ENCODE measurements at regions not wholly inside any gene's neighbourhood (a gene's known extent, or its start where the extent isn't known, plus 50 kb on each side); places are given as distances from the start of the nearest gene placed in this dataset.
"Not testable (repeated sequence)": the region's sequence is repeated elsewhere in the genome, so short reads cannot be mapped to it uniquely, and the experiment has no call there.

GRCh38 chr2:228568275-228568674 is 386.8 kb upstream of the SPHKAP start:
- DNase-seq, result peak; percentile 16

- DNase-seq, result no peak
Observed at GRCh38 chr2:228561816-228562215, 380.3 kb upstream of the SPHKAP start.

GRCh38 chr2:228559774-228560415 is 378.4 kb upstream of the SPHKAP start:
- no peak for DNase-seq

GRCh38 chr2:228556717-228557116 is 375.2 kb upstream of the SPHKAP start:
- DNase-seq, result no peak

GRCh38 chr2:228549441-228550007 is 368.0 kb upstream of the SPHKAP start:
- DNase-seq, result no peak

- DNase-seq, result no peak
Observed at GRCh38 chr2:228548230-228548629, 366.7 kb upstream of the SPHKAP start.

- no peak for DNase-seq
Observed at GRCh38 chr2:228545748-228546145, 364.3 kb upstream of the SPHKAP start.

- no peak for DNase-seq
Observed at GRCh38 chr2:228545041-228545747, 363.7 kb upstream of the SPHKAP start.

- DNase-seq, result no peak
Observed at GRCh38 chr2:228543117-228543516, 361.6 kb upstream of the SPHKAP start.

GRCh38 chr2:228542277-228542676 is 360.8 kb upstream of the SPHKAP start:
- DNase-seq, result no peak

- no peak for DNase-seq
Observed at GRCh38 chr2:228541789-228542188, 360.3 kb upstream of the SPHKAP start.

GRCh38 chr2:228540976-228541375 is 359.5 kb upstream of the SPHKAP start:
- DNase-seq, result no peak

- no peak for DNase-seq
Observed at GRCh38 chr2:228535396-228535795, 353.9 kb upstream of the SPHKAP start.

- DNase-seq, result no peak
Observed at GRCh38 chr2:228533156-228533555, 351.7 kb upstream of the SPHKAP start.

GRCh38 chr2:228532233-228532632 is 350.7 kb upstream of the SPHKAP start:
- no peak for DNase-seq

GRCh38 chr2:228527197-228527881 is 345.9 kb upstream of the SPHKAP start:
- DNase-seq, result no peak

- no peak for DNase-seq
Observed at GRCh38 chr2:228526687-228527086, 345.2 kb upstream of the SPHKAP start.

- DNase-seq, result no peak
Observed at GRCh38 chr2:228522977-228523376, 341.5 kb upstream of the SPHKAP start.

GRCh38 chr2:228522276-228522675 is 340.8 kb upstream of the SPHKAP start:
- DNase-seq, result no peak

GRCh38 chr2:228519561-228519960 is 338.1 kb upstream of the SPHKAP start:
- no peak for DNase-seq

GRCh38 chr2:228516019-228516418 is 334.5 kb upstream of the SPHKAP start:
- no peak for DNase-seq

- DNase-seq, result not testable (repeated sequence)
Observed at GRCh38 chr2:228513480-228513879, 332.0 kb upstream of the SPHKAP start.

GRCh38 chr2:228509021-228509420 is 327.5 kb upstream of the SPHKAP start:
- DNase-seq, result no peak

- DNase-seq, result no peak
Observed at GRCh38 chr2:228507870-228508269, 326.4 kb upstream of the SPHKAP start.

Measured in NCI-H146 (cell line).